Uterus (tissue), 3 donors: ENCODE measurements at regions not wholly inside any gene's neighbourhood (a gene's known extent, or its start where the extent isn't known, plus 50 kb on each side); places are given as distances from the start of the nearest gene placed in this dataset.

Experiments
- DNase-seq, 2 donors: peaks; one replicate each; pipeline ENCODE4 v3.0.0-alpha.2; 2019 to 2020
- H3K27ac ChIP-seq, 2 donors: fragments of 200-600 bp; sonication (generic); 1 replicate in 1 of 2; 2 replicates in 1 of 2; pipeline ENCODE4 v1.5.1; 2016 to 2018
- H3K27me3 ChIP-seq, 2 donors: fragments of 200-600 bp; sonication (generic); one replicate each; pipeline ENCODE4 v1.5.1; 2018 to 2019; ENCODE audit warnings: control low read depth in 1 of 2
- H3K36me3 ChIP-seq, 2 donors: fragments of 200-600 bp; sonication (generic); one replicate each; pipeline ENCODE4 v1.5.1; 2019; ENCODE audit warnings: control low read depth in 1 of 2
- H3K4me1 ChIP-seq, 2 donors: fragments of 200-600 bp; sonication (generic); one replicate each; pipeline ENCODE4 v1.5.1; 2018 to 2019; ENCODE audit warnings: control low read depth in 1 of 2
- H3K4me3 ChIP-seq, 2 donors: fragments of 200-600 bp; sonication (generic); 1 replicate in 1 of 2; 2 replicates in 1 of 2; pipeline ENCODE4 v1.5.1; 2018 to 2019; ENCODE audit warnings: mild to moderate bottlenecking in 1 of 2
- H3K9me3 ChIP-seq, 2 donors: fragments of 200-600 bp; sonication (generic); one replicate each; pipeline ENCODE4 v1.5.1; 2019; ENCODE audit warnings: control low read depth in 1 of 2
- CTCF ChIP-seq, 4 experiments: fragments of 200-600 bp in 2 of 4; fragments of 450-650 bp in 2 of 4; sonication (generic) in 2 of 4; IDR thresholded peaks; one replicate each; pipeline ENCODE4 v1.5.1; 2016 to 2019; ENCODE audit warnings: antibody characterized with exemption in 4 of 4, mild to moderate bottlenecking in 2 of 4, moderate library complexity in 1 of 4
- POLR2A ChIP-seq, 2 donors: fragments of 450-650 bp; IDR thresholded peaks; one replicate each; pipeline ENCODE4 v1.6.1; 2016; ENCODE audit warnings: antibody characterized with exemption in 2 of 2, mild to moderate bottlenecking in 1 of 2, moderate library complexity in 1 of 2
- intact Hi-C: fragments of 100-400 bp; cut with DNase I; formaldehyde crosslinking; loops from one replicate; pipeline ENCODE4 v1.15.1; 2023; ENCODE audit warnings: low total_unique reads
- donor health status: DM: yes; HTN: yes; CAD: no.

- Histone ChIP-seq H3K9me3 (no peaks in the 10 kb centered on the region), H3K27me3 (no peaks in the 10 kb centered on the region), H3K4me3 (no peak overlapping the region), H3K4me1 (no peaks in the 10 kb centered on the region), H3K27ac (no peak overlapping the region), H3K36me3 (no peaks in the 10 kb centered on the region)
- no peak for TF ChIP-seq POLR2A (IDR thresholded peaks at IDR 0.05)
- TF ChIP-seq CTCF (IDR thresholded peaks at IDR 0.05), result no peak
- DNase-seq, result no peak
- intact Hi-C loops, result no loop called here
These were observed 93.7 kb upstream of the FBN2 start for GRCh38 chr5:128631771-128632170.

- Histone ChIP-seq H3K4me1 (no peaks in the 10 kb centered on the region), H3K36me3 (no peaks in the 10 kb centered on the region), H3K27ac (no peak overlapping the region), H3K9me3 (no peaks in the 10 kb centered on the region), H3K27me3 (no peaks in the 10 kb centered on the region), H3K4me3 (no peak overlapping the region)
- DNase-seq, result no peak
- intact Hi-C loops, result no loop called here
- no peak for TF ChIP-seq CTCF (IDR thresholded peaks at IDR 0.05)
- TF ChIP-seq POLR2A (IDR thresholded peaks at IDR 0.05), result no peak
These were observed 94.2 kb upstream of the FBN2 start for GRCh38 chr5:128632264-128632663.

GRCh38 chr5:128633901-128634300 lies 95.9 kb upstream of the FBN2 start:
- H3K9me3 ChIP-seq, result no peaks in the 10 kb centered on the region
- intact Hi-C loops, result no loop called here
- no peak overlapping the region for H3K27ac ChIP-seq
- no peak overlapping the region for H3K4me3 ChIP-seq
- no peak for TF ChIP-seq CTCF (IDR thresholded peaks at IDR 0.05)
- no peak for TF ChIP-seq POLR2A (IDR thresholded peaks at IDR 0.05)
- DNase-seq, result no peak
- H3K36me3 ChIP-seq, result no peaks in the 10 kb centered on the region
- H3K27me3 ChIP-seq, result no peaks in the 10 kb centered on the region
- no peaks in the 10 kb centered on the region for H3K4me1 ChIP-seq

- Histone ChIP-seq H3K27me3 (no peaks in the 10 kb centered on the region), H3K36me3 (no peaks in the 10 kb centered on the region), H3K4me3 (no peak overlapping the region), H3K4me1 (no peaks in the 10 kb centered on the region), H3K9me3 (no peaks in the 10 kb centered on the region), H3K27ac (no peak overlapping the region)
- DNase-seq, result no peak
- no peak for TF ChIP-seq POLR2A (IDR thresholded peaks at IDR 0.05)
- TF ChIP-seq CTCF (IDR thresholded peaks at IDR 0.05), result no peak
- intact Hi-C loops, result no loop called here
These were observed 97.3 kb upstream of the FBN2 start for GRCh38 chr5:128635379-128635778.

GRCh38 chr5:128636361-128636760 lies 98.3 kb upstream of the FBN2 start:
- intact Hi-C loops, result no loop called here

More at GRCh38 chr5:128636361-128636760, 98.3 kb upstream of the FBN2 start:
- H3K4me3 ChIP-seq, result no peak overlapping the region
- TF ChIP-seq CTCF (IDR thresholded peaks at IDR 0.05) (no peak), POLR2A (IDR thresholded peaks at IDR 0.05) (no peak)
- H3K9me3 ChIP-seq, result no peaks in the 10 kb centered on the region
- no peak overlapping the region for H3K27ac ChIP-seq
- no peaks in the 10 kb centered on the region for H3K36me3 ChIP-seq
- H3K27me3 ChIP-seq, result no peaks in the 10 kb centered on the region
- DNase-seq, result no peak
- H3K4me1 ChIP-seq, result no peaks in the 10 kb centered on the region
